ENCODE measurements at regions not wholly inside any gene's neighbourhood (a gene's known extent, or its start where the extent isn't known, plus 50 kb on each side); places are given as distances from the start of the nearest gene placed in this dataset.

DNA sequence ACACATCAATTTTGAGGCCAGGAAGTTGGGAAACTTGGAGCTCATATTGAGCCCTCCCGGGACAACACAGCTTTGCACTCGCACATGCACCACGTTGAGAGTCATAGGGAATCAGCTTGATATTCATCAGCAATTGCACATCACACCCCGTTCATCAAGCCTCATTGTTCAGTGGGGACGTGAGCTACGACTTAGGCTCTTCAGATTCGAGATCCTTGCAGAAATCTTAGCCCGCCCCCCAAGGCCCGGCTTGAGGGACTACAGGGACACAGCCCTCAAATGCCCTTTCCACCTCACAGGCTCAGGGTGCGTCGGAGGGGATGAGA is 93.0 kb upstream of the MAFB start:
- TF ChIP-seq, protein P1, sequence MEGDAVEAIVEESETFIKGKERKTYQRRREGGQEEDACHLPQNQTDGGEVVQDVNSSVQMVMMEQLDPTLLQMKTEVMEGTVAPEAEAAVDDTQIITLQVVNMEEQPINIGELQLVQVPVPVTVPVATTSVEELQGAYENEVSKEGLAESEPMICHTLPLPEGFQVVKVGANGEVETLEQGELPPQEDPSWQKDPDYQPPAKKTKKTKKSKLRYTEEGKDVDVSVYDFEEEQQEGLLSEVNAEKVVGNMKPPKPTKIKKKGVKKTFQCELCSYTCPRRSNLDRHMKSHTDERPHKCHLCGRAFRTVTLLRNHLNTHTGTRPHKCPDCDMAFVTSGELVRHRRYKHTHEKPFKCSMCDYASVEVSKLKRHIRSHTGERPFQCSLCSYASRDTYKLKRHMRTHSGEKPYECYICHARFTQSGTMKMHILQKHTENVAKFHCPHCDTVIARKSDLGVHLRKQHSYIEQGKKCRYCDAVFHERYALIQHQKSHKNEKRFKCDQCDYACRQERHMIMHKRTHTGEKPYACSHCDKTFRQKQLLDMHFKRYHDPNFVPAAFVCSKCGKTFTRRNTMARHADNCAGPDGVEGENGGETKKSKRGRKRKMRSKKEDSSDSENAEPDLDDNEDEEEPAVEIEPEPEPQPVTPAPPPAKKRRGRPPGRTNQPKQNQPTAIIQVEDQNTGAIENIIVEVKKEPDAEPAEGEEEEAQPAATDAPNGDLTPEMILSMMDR (conservative IDR thresholded peaks at IDR 0.05; ENCODE audit: low read depth, low read length) = no peak
- TF ChIP-seq EZH2 (IDR thresholded peaks at IDR 0.05; ENCODE audit: borderline replicate concordance, low read depth, low read length, poor library complexity, severe bottlenecking) = no peak

Data from A673 (cell line).